Tibial artery (tissue), 4 donors: ENCODE measurements at regions not wholly inside any gene's neighbourhood (a gene's known extent, or its start where the extent isn't known, plus 50 kb on each side); places are given as distances from the start of the nearest gene placed in this dataset.

Experiments used
- DNase-seq, 2 donors: peaks; one replicate each; pipeline ENCODE4 v3.0.0-alpha.2; 2019
- H3K27ac ChIP-seq, 2 donors: fragments of 200-600 bp; sonication (generic) in 1 of 2; 1 replicate in 1 of 2; 2 replicates in 1 of 2; pipeline ENCODE4 v1.5.1; 2018 to 2019; ENCODE audit warnings: mild to moderate bottlenecking in 1 of 2
- H3K27me3 ChIP-seq, 2 donors: fragments of 200-600 bp; sonication (generic) in 1 of 2; one replicate each; pipeline versions ENCODE4 v1.5.1 to v1.6.0; 2016 to 2019
- H3K36me3 ChIP-seq, 3 donors: fragments of 200-600 bp; sonication (generic) in 2 of 3; one replicate each; pipeline ENCODE4 v1.5.1; 2016 to 2019; ENCODE audit warnings: mild to moderate bottlenecking in 2 of 3
- H3K4me1 ChIP-seq, 4 donors: fragments of 200-600 bp; sonication (generic) in 2 of 4; 1 replicate in 3 of 4; 2 replicates in 1 of 4; pipeline ENCODE4 v1.5.1; 2016 to 2019
- H3K4me3 ChIP-seq, 2 donors: fragments of 200-600 bp; sonication (generic) in 1 of 2; 1 replicate in 1 of 2; 2 replicates in 1 of 2; pipeline ENCODE4 v1.5.1; 2018 to 2019; ENCODE audit warnings: mild to moderate bottlenecking in 2 of 2
- H3K9me3 ChIP-seq, 3 donors: fragments of 200-600 bp; sonication (generic) in 1 of 3; one replicate each; pipeline ENCODE4 v1.5.1; 2016 to 2019
- CTCF ChIP-seq, 2 experiments: fragments of 200-600 bp in 1 of 2; fragments of 450-650 bp in 1 of 2; IDR thresholded peaks; one replicate each; pipeline ENCODE4 v1.5.1; 2017 to 2019; ENCODE audit warnings: antibody characterized with exemption in 2 of 2, mild to moderate bottlenecking in 1 of 2, moderate library complexity in 1 of 2
- intact Hi-C: fragments of 100-400 bp; cut with DNase I; formaldehyde crosslinking; loops from one replicate; pipeline ENCODE4 v1.15.0; 2023; ENCODE audit warnings: low total_unique reads

- TF ChIP-seq CTCF (IDR thresholded peaks at IDR 0.05): no peak
- no peaks in the 10 kb centered on the region for H3K36me3 ChIP-seq
- intact Hi-C loops: no loop called here
- no peaks in the 10 kb centered on the region for H3K4me1 ChIP-seq
- H3K4me3 ChIP-seq: no peak overlapping the region
- no peak overlapping the region for H3K27ac ChIP-seq
- no peak for DNase-seq
- no peaks in the 10 kb centered on the region for H3K9me3 ChIP-seq
- no peaks in the 10 kb centered on the region for H3K27me3 ChIP-seq
These were observed 54.5 kb upstream of the ARMC2 start for GRCh38 chr6:108793516-108794251.

- intact Hi-C loops: no loop called here
- no peak for TF ChIP-seq CTCF (IDR thresholded peaks at IDR 0.05)
- Histone ChIP-seq H3K9me3 (no peaks in the 10 kb centered on the region), H3K27me3 (no peaks in the 10 kb centered on the region), H3K4me1 (no peaks in the 10 kb centered on the region), H3K36me3 (no peaks in the 10 kb centered on the region), H3K4me3 (no peak overlapping the region), H3K27ac (no peak overlapping the region)
- no peak for DNase-seq
These were observed 53.1 kb upstream of the ARMC2 start for GRCh38 chr6:108795122-108795521.

- Histone ChIP-seq H3K9me3 (no peaks in the 10 kb centered on the region), H3K27ac (no peak overlapping the region), H3K27me3 (no peaks in the 10 kb centered on the region), H3K4me3 (no peak overlapping the region), H3K4me1 (no peaks in the 10 kb centered on the region), H3K36me3 (no peaks in the 10 kb centered on the region)
- no peak for TF ChIP-seq CTCF (IDR thresholded peaks at IDR 0.05)
- intact Hi-C loops: no loop called here
- no peak for DNase-seq
These were observed 52.4 kb upstream of the ARMC2 start for GRCh38 chr6:108795814-108796213.

- no peak for TF ChIP-seq CTCF (IDR thresholded peaks at IDR 0.05)
- intact Hi-C loops: no loop called here
- H3K27ac ChIP-seq: no peak overlapping the region
These were observed 51.3 kb upstream of the ARMC2 start for GRCh38 chr6:108796875-108797274.

GRCh38 chr6:108797951-108798669 lies 50.1 kb upstream of the ARMC2 start:
- DNase-seq: no peak
- no peaks in the 10 kb centered on the region for H3K36me3 ChIP-seq
- no peaks in the 10 kb centered on the region for H3K9me3 ChIP-seq
- TF ChIP-seq CTCF (IDR thresholded peaks at IDR 0.05): no peak
- H3K27me3 ChIP-seq: no peaks in the 10 kb centered on the region
- intact Hi-C loops: no loop called here
- no peaks in the 10 kb centered on the region for H3K4me1 ChIP-seq
- H3K4me3 ChIP-seq: no peak overlapping the region
- H3K27ac ChIP-seq: no peak overlapping the region

More at GRCh38 chr6:108796875-108797274, 51.3 kb upstream of the ARMC2 start:
- Histone ChIP-seq H3K4me3 (no peak overlapping the region), H3K36me3 (no peaks in the 10 kb centered on the region), H3K4me1 (no peaks in the 10 kb centered on the region), H3K9me3 (no peaks in the 10 kb centered on the region), H3K27me3 (no peaks in the 10 kb centered on the region)
- no peak for DNase-seq
